ENCODE measurements at regions not wholly inside any gene's neighbourhood (a gene's known extent, or its start where the extent isn't known, plus 50 kb on each side); places are given as distances from the start of the nearest gene placed in this dataset.

- FAIRE-seq (no peak), DNase-seq (ENCODE audit: low read depth, low spot score) (no peak), ATAC-seq (no peak)
- ChIA-PET SMC1A (ENCODE audit: uncharacterized antibody, unreplicated experiment) (interaction anchor here (0.6 kb wide), 1 partner anchor 21 kb away, joined by 3 read pairs; no protein-coding TSS in a partner anchor), RAD21 (ENCODE audit: unreplicated experiment) (no interaction called here), CTCF (no interaction called here), POLR2A (no interaction called here)
- Histone ChIP-seq H3K79me2 (ENCODE audit: control insufficient read depth, insufficient read depth, low read length) (no peaks in the 10 kb centered on the region), H3K4me2 (ENCODE audit: control insufficient read depth, insufficient read depth) (no peak overlapping the region), H2AFZ (ENCODE audit: control insufficient read depth, low read depth, low read length) (no peak overlapping the region), H3K9me3 (replicated peaks; ENCODE audit: control insufficient read depth, insufficient read depth, low read length) (no peaks in the 10 kb centered on the region), H3K4me1 (ENCODE audit: control insufficient read depth, insufficient read depth, low read length) (no peaks in the 10 kb centered on the region), H3K4me3 (no peak overlapping the region), H3K36me3 (ENCODE audit: control insufficient read depth in 2 of 2, insufficient read depth in 2 of 2, low read length in 1 of 2) (no peaks in the 10 kb centered on the region), H3K27ac (ENCODE audit: control insufficient read depth, insufficient read depth) (no peak overlapping the region), H3K27me3 (replicated peaks in 1 of 2; ENCODE audit: control insufficient read depth in 2 of 2, insufficient read depth in 2 of 2, low read length in 1 of 2) (no peaks in the 10 kb centered on the region), H3K9ac (ENCODE audit: control insufficient read depth, insufficient read depth, low read length) (no peak overlapping the region), H4K20me1 (ENCODE audit: control insufficient read depth, insufficient read depth) (no peaks in the 10 kb centered on the region)
- WGBS (ENCODE audit: insufficient coverage, insufficient replicate concordance, low lambda C conversion rate, missing lambda C conversion rate): 100% methylated on average over 1 of the region's 1 CpG
- no TSS peak for BruUV-seq (replicated peaks)
- in situ Hi-C loops (cut with MboI): no loop called here
- intact Hi-C loops (cut with micrococcal nuclease; ENCODE audit: unreplicated experiment): no loop called here
- no peak for TF ChIP-seq EGR1 (IDR thresholded peaks at IDR 0.05; ENCODE audit: borderline replicate concordance in 1 of 2, low read depth in 2 of 2, low read length in 2 of 2)
- no peak for TF ChIP-seq ZBTB40 (IDR thresholded peaks at IDR 0.05; ENCODE audit: borderline replicate concordance)
- no peak for TF ChIP-seq ZNF592 (IDR thresholded peaks at IDR 0.05)
- TF ChIP-seq NKRF (conservative IDR thresholded peaks at IDR 0.05): no peak
- no peak for TF ChIP-seq SMAD1 (IDR thresholded peaks at IDR 0.05; ENCODE audit: low read depth, partially characterized antibody)
- no peak for TF ChIP-seq YBX1 (IDR thresholded peaks at IDR 0.05)
- no peak for TF ChIP-seq ZBTB11 (CRISPR knock-in tag; IDR thresholded peaks at IDR 0.05)
- TF ChIP-seq FOXK2 (IDR thresholded peaks at IDR 0.05): no peak
- TF ChIP-seq SUPT20H (IDR thresholded peaks at IDR 0.05; ENCODE audit: borderline replicate concordance, control insufficient read depth, low read depth, low read length): no peak
- TF ChIP-seq BHLHE40 (IDR thresholded peaks at IDR 0.05; ENCODE audit: borderline replicate concordance in 1 of 2, low read depth in 2 of 2, low read length in 1 of 2): no peak
Measured at GRCh38 chr3:76040946-76041345, 255.6 kb upstream of the ZNF717 start.
